ENCODE measurements at regions not wholly inside any gene's neighbourhood (a gene's known extent, or its start where the extent isn't known, plus 50 kb on each side); places are given as distances from the start of the nearest gene placed in this dataset.

- TF ChIP-seq CTCF (IDR thresholded peaks at IDR 0.05; ENCODE audit: low read length) (no peak), EZH2phosphoT487 (IDR thresholded peaks at IDR 0.05; ENCODE audit: low read length) (no peak)
Observed at GRCh38 chr4:111454961-111455360, 690.3 kb upstream of the FAM241A start.

All from MM.1S (cell line).